ENCODE measurements at regions not wholly inside any gene's neighbourhood (a gene's known extent, or its start where the extent isn't known, plus 50 kb on each side); places are given as distances from the start of the nearest gene placed in this dataset.
A peak's percentile ranks its signal among the peaks of the same experiment; 100 is the strongest.
"Not testable (repeated sequence)": the region's sequence is repeated elsewhere in the genome, so short reads cannot be mapped to it uniquely, and the experiment has no call there.

DNA sequence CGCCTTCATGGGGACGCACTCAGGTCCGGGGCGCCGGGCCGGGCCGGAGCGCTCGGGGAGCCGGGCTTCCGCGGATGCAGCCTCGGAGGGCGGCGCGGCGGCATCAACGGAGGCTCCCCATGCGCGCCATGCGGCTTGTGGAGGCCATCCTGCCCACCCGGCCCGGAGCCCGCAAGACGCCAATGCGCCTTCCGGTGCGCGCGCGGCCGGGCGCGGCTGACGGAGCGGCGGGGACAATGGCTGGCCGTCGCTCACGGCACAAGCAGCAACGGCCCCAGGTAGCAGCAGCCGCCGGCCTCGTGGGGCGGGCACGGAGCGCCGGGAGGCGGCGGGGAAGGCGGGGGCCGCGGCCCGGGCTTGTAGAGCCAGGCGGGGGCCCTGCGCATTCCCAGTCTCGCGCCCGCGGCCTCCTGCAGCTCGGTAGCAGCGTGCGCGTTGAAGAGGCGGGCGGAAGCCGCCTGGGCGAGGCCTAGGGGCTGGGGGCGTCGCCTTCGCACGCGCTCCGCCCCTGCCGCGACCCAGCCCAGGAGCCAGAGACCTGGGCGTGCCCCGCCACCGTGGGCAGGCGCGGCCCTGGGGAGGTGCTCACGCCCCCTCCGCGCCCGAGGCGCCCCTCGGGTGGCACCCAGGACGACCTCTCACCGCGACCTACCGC lies 168.6 kb upstream of the PRKX start:
- not testable (repeated sequence) for DNase-seq

DNA sequence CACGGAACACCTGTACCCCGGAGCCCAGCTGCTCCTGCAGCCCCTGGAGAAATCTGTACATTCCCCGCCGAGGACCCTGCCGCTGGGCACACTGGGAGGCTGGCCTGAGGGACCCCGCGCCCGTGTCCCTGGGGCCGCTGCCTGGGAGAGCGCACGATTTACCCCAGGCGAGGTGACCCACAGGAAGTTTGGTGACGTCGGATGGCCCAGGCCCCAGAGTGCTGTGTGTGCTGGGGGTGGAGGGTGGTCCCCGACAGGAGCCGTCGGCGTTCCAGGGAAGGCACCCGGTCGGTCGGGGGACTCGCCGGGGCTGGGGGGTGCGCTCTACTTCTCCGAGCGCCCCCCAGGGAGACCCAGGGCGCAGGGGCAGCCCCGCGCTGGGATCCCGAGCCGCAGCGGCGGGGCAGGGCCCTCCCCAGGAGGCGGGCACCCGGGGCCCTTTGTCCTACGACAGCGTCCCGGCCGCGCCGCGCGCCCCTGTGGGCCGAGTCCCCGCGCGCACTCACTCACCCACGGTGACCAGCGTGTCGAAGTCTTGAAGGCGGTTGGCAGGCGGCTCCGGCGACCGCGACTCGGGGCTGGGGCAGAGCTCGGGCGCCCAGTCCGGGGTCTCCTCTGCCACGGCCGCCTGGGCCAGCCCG lies 167.9 kb upstream of the PRKX start:
- DNase-seq: not testable (repeated sequence)

- not testable (repeated sequence) for DNase-seq
Observed at GRCh38 chrX:3876393-3876792, 162.9 kb upstream of the PRKX start.

DNA sequence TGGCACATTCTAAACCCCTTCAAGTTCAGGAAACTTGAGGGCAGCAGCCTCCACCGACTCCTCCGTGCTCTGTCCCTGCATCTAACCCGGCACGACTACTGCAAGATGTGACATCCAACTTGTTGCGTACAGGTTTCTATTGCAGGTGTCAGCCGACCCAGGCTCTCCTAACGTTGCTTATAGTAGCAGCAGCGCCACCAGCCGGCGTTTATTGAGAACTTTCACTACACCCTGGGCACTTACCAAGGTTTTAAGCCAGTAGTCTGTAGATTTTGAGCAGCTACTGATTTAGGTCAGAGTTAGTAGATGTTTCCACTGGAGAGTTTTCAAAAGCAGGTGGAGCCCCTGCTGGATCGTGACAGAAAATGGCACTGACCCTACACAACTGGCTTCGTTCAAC lies 162.2 kb upstream of the PRKX start:
- DNase-seq: not testable (repeated sequence)

GRCh38 chrX:3872226-3872879 lies 158.9 kb upstream of the PRKX start:
- DNase-seq: not testable (repeated sequence)

GRCh38 chrX:3867067-3867831 lies 153.8 kb upstream of the PRKX start:
- not testable (repeated sequence) for DNase-seq

GRCh38 chrX:3858332-3858731 lies 144.9 kb upstream of the PRKX start:
- not testable (repeated sequence) for DNase-seq

DNA sequence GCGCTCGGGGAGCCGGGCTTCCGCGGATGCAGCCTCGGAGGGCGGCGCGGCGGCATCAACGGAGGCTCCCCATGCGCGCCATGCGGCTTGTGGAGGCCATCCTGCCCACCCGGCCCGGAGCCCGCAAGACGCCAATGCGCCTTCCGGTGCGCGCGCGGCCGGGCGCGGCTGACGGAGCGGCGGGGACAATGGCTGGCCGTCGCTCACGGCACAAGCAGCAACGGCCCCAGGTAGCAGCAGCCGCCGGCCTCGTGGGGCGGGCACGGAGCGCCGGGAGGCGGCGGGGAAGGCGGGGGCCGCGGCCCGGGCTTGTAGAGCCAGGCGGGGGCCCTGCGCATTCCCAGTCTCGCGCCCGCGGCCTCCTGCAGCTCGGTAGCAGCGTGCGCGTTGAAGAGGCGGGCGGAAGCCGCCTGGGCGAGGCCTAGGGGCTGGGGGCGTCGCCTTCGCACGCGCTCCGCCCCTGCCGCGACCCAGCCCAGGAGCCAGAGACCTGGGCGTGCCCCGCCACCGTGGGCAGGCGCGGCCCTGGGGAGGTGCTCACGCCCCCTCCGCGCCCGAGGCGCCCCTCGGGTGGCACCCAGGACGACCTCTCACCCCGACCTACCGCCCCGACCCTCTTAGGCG lies 130.2 kb upstream of the PRKX start:
- not testable (repeated sequence) for DNase-seq

- DNase-seq: peak; percentile 3
Observed at GRCh38 chrX:3842822-3843521, 129.5 kb upstream of the PRKX start.

GRCh38 chrX:3838754-3839153 lies 125.3 kb upstream of the PRKX start:
- DNase-seq: not testable (repeated sequence)

DNA sequence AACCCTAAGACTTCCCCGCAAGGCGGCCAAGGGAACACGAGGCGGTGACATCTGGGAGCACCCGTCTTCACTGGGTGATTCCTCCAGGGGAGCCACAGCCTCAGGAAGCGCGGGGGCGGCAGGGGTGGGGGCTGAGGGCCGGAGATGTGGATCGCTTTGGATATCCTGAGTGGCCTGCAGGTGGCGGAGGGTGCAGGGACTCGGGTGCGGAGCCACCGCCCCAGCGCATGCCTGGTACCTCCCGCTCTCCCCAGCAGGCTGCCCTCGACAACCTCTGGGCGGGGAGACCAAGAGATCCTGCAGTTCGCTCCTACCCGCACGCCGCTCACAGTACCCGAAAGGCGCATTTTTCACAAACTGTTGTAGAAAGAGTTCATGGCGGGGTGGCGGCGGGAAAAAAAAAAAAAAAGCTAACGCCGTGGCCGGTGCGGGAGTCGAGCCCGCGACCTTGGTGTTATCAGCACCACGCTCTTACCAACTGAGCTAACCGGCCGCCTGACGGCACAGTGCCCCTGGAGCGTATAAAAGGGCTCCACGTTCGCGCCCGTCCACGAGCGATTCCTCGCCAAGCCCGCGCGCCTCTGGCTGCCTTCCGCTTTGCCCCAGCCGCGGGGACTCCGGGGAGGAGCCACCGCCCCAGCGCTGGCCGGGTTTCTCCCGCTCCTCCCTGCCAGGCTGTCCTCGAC lies 124.7 kb upstream of the PRKX start:
- DNase-seq: not testable (repeated sequence)

DNA sequence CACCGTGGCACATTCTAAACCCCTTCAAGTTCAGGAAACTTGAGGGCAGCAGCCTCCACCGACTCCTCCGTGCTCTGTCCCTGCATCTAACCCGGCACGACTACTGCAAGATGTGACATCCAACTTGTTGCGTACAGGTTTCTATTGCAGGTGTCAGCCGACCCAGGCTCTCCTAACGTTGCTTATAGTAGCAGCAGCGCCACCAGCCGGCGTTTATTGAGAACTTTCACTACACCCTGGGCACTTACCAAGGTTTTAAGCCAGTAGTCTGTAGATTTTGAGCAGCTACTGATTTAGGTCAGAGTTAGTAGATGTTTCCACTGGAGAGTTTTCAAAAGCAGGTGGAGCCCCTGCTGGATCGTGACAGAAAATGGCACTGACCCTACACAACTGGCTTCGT lies 123.8 kb upstream of the PRKX start:
- DNase-seq: not testable (repeated sequence)

GRCh38 chrX:3833761-3834542 lies 120.5 kb upstream of the PRKX start:
- not testable (repeated sequence) for DNase-seq

DNA sequence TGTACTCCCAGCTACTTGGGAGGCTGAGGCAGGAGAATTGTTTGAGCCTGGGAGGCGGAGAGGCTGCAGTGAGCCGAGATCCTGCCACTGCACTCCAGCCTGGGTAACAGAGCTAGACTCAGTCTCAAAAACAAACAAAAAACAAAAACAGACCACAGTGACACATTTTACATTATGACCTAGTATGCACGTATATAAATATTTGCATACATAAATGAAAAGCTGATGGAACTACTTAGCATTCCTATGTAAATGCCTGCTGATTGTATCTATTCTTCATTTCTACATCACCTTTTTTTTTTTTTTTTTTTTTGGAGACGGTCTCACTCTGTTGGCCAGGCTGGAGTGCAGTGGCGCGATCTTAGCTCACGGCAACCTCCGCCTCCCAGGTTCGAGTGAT lies 116.6 kb upstream of the PRKX start:
- not testable (repeated sequence) for DNase-seq

GRCh38 chrX:3829041-3829531 lies 115.6 kb upstream of the PRKX start:
- not testable (repeated sequence) for DNase-seq

DNA sequence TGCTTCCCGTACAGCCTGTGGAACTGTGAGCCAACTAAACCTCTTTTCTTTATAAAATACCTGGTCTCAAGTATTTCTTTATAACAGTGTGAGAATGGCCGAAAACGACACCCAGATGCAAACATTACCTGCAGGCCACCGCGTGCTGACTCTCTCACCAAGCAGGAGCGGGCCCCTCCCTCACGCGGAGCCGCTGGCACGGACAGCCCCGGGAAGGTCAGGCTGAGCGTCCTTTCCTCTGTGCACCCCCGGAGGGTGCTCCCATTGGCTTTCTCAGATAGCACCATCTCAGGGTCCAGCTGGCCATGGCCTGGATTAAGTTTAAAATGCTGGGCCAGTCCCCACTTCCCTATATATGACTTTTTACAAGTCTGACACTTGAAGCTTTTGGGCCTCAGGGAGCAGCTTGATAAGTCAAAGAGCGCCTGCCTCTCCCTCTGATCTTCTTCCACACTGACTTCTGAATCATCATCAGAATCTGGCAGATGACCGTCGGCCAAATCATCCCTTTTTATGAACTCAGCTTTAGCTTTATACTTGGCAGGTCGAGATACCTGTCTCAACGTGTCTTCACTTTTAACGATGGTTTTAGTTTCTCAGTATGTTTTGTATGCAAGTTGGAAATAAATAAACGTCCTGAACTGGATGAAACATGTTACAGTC lies 115.1 kb upstream of the PRKX start:
- not testable (repeated sequence) for DNase-seq

GRCh38 chrX:3824008-3824407 lies 110.6 kb upstream of the PRKX start:
- not testable (repeated sequence) for DNase-seq

- no peak for DNase-seq
Observed at GRCh38 chrX:3820167-3820566, 106.7 kb upstream of the PRKX start.

DNA sequence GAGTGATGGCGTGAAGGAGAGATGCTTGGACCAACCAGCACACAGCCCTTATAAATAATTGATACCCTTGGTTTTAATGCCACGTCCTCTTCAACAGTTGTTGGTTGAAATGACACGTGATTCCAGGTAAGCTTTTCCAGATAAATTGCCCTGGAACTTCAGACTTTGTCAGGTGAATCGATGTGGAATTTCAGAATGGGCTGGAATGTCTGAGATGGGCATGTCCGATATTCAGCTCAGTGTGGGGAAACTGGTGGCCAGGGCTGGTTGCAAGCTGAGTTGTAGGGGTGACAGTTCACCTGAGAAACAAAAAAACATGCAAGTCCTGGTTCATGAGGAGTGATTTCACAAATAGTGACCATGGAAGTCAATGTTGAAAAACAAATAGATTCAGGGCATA lies 104.0 kb upstream of the PRKX start:
- DNase-seq: not testable (repeated sequence)
